Left ventricle myocardium inferior (tissue), 1 donor: ENCODE measurements at regions not wholly inside any gene's neighbourhood (a gene's known extent, or its start where the extent isn't known, plus 50 kb on each side); places are given as distances from the start of the nearest gene placed in this dataset.

ENCODE experiments used
- DNase-seq: peaks from one replicate; pipeline ENCODE4 v3.0.0-alpha.2; 2020
- H3K27ac ChIP-seq: fragments of 200-600 bp; replicated peaks from 2 replicates; pipeline ENCODE4 v1.8.0; 2021
- H3K27me3 ChIP-seq: fragments of 200-600 bp; 2 replicates; pipeline ENCODE4 v1.8.0; 2021; ENCODE audit warnings: low read depth
- H3K36me3 ChIP-seq: fragments of 200-600 bp; 2 replicates; pipeline ENCODE4 v1.8.0; 2021
- H3K4me1 ChIP-seq: fragments of 200-600 bp; 2 replicates; pipeline ENCODE4 v1.8.0; 2021
- H3K4me3 ChIP-seq: fragments of 200-600 bp; 2 replicates; pipeline ENCODE4 v1.8.0; 2021; ENCODE audit warnings: mild to moderate bottlenecking, moderate library complexity
- H3K9me3 ChIP-seq: fragments of 200-600 bp; replicated peaks from 2 replicates; pipeline ENCODE4 v1.8.0; 2021
- intact Hi-C: fragments of 100-400 bp; cut with micrococcal nuclease; formaldehyde crosslinking; loops from one replicate; pipeline ENCODE4 v1.11.0; 2022
- TF ChIP-seq, protein P1 (sequence below): fragments of 200-600 bp; IDR thresholded peaks from 2 replicates; pipeline ENCODE4 v1.8.0; 2021; ENCODE audit warnings: antibody characterized with exemption, mild to moderate bottlenecking, borderline replicate concordance
- donor health status: DM: no; HTN: yes; CAD: no; lungs with severe emphysema.

DNA sequence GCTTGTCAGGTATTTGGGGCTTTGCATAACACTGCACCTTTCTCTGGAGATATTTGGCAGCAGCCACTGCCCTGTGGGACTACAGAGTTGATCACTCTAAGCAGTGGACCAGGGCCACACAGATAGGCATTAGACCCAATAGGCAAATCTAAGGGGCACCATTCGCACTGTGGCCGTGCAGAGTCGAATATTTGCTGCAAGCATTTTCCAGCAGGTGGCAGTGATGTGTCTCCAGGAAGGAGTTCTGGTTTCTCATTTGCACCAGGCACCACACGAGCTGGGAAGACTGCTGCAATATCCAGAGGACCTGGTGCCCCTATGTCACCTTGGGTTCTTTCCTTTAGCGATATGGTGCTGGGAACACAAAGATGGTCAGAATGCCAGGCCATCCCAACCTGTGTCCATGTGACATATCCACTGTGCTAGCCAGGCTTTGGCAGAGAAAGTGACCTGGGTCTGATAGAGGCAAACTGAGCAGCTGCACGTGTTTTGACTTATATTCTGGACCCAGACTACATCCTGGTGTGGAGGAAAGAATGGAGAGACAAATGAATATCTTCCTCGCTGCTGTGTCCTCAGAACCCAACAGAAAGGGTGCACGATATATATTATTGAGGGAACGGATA, 318.7 kb downstream of the BUD13 start:
- Histone ChIP-seq H3K36me3 (no peaks in the 10 kb centered on the region), H3K9me3 (peaks cover 22% of the 10 kb centered on the region), H3K27me3 (peaks cover 28% of the 10 kb centered on the region), H3K4me1 (no peaks in the 10 kb centered on the region), H3K4me3 (no peak overlapping the region), H3K27ac (no peak overlapping the region)
- DNase-seq, result no peak
- intact Hi-C loops, result no loop called here
- TF ChIP-seq, protein P1, sequence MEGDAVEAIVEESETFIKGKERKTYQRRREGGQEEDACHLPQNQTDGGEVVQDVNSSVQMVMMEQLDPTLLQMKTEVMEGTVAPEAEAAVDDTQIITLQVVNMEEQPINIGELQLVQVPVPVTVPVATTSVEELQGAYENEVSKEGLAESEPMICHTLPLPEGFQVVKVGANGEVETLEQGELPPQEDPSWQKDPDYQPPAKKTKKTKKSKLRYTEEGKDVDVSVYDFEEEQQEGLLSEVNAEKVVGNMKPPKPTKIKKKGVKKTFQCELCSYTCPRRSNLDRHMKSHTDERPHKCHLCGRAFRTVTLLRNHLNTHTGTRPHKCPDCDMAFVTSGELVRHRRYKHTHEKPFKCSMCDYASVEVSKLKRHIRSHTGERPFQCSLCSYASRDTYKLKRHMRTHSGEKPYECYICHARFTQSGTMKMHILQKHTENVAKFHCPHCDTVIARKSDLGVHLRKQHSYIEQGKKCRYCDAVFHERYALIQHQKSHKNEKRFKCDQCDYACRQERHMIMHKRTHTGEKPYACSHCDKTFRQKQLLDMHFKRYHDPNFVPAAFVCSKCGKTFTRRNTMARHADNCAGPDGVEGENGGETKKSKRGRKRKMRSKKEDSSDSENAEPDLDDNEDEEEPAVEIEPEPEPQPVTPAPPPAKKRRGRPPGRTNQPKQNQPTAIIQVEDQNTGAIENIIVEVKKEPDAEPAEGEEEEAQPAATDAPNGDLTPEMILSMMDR, result peak; percentile 66

DNA sequence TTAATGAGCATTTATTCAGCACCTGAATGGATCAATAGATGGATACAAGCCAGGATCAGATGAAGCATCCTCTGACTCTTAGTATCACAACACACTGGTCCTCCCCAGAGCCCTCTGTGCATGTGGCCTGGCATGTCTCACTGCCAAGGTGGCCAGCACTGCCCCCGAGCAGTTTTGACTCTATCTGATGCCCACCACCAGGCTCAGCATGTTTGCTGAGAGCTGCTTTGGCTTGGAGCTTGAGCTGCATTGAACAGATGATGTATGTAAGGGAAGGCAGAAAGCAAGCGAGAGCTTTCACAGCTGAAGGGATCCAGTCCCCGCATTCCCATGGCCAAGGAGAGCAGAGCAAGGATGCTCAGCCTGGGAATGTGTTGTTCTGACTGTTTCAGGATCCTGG, 320.3 kb downstream of the BUD13 start:
- H3K4me3 ChIP-seq, result no peak overlapping the region
- intact Hi-C loops, result no loop called here
- H3K27me3 ChIP-seq, result peaks cover 17% of the 10 kb centered on the region
- TF ChIP-seq, protein P1, result no peak
- H3K27ac ChIP-seq, result no peak overlapping the region
- DNase-seq, result no peak
- no peaks in the 10 kb centered on the region for H3K4me1 ChIP-seq
- H3K36me3 ChIP-seq, result no peaks in the 10 kb centered on the region
- peaks cover 25% of the 10 kb centered on the region for H3K9me3 ChIP-seq

DNA sequence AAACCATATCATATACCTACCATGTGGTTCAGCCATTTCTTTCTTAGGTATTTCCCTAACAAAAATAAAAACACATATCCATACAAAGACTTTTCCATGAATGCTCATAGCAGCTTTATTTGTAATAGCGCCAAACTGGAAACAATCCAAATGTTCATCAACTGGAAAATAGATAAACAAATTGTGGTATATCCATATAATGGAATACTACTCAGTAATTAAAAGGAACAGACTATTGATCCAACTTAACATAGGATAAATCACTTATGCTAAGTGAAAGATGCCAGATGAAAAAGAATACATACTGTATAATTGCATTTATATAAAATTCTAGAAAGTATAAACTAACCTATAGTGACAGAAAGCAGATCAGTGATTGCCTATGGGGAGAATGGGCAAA, 323.3 kb downstream of the BUD13 start:
- intact Hi-C loops, result no loop called here
- H3K36me3 ChIP-seq, result no peaks in the 10 kb centered on the region
- TF ChIP-seq, protein P1, result no peak
- H3K4me3 ChIP-seq, result no peak overlapping the region
- peaks cover 3% of the 10 kb centered on the region for H3K27me3 ChIP-seq
- peaks cover 25% of the 10 kb centered on the region for H3K9me3 ChIP-seq
- no peaks in the 10 kb centered on the region for H3K4me1 ChIP-seq
- no peak for DNase-seq
- H3K27ac ChIP-seq, result no peak overlapping the region

DNA sequence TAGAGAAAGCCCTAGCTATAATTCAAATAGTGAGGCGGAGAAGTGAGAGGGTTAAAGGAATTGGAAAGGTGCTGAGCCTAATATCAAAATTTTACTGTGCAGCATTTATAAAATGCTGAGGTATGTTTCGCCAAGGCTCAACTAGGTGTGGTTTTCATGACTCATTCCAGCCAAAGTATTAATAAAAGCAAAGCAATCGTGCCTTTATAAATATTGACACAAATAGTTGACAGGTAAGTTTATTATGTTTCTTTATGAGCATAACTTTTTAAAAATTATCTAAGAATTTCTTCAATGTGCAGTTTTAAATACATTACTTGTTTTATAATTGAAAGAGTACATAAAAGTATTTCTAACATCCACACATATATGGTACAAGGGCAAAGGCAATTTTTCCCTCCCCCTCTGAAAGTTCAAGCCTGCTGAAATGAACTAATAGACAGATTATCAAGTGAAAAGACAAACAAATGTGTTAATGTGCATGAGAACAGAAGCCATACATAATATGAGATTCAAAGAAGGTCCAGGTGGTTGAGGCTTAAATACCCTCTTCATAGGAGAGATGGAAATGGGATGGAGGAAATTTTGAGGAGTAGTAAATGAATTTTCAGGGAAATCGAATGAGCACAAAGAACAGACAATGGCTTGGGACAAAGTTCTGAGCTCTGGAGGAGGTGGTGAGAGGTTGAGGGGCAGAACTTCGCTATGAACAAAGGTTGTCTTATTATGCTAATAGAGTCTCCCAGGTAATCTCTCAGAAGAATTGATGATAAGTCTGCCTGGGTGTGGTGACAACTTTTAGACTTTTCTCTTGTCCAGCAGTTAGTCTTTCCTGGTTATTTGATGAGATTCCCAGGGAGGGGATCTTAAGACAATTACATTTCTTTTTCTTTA, 326.5 kb downstream of the BUD13 start:
- Histone ChIP-seq H3K9me3 (peaks cover 33% of the 10 kb centered on the region), H3K27me3 (peaks cover 14% of the 10 kb centered on the region), H3K27ac (no peak overlapping the region), H3K4me1 (no peaks in the 10 kb centered on the region), H3K4me3 (no peak overlapping the region), H3K36me3 (no peaks in the 10 kb centered on the region)
- TF ChIP-seq, protein P1, result no peak
- intact Hi-C loops, result no loop called here
- DNase-seq, result no peak

DNA sequence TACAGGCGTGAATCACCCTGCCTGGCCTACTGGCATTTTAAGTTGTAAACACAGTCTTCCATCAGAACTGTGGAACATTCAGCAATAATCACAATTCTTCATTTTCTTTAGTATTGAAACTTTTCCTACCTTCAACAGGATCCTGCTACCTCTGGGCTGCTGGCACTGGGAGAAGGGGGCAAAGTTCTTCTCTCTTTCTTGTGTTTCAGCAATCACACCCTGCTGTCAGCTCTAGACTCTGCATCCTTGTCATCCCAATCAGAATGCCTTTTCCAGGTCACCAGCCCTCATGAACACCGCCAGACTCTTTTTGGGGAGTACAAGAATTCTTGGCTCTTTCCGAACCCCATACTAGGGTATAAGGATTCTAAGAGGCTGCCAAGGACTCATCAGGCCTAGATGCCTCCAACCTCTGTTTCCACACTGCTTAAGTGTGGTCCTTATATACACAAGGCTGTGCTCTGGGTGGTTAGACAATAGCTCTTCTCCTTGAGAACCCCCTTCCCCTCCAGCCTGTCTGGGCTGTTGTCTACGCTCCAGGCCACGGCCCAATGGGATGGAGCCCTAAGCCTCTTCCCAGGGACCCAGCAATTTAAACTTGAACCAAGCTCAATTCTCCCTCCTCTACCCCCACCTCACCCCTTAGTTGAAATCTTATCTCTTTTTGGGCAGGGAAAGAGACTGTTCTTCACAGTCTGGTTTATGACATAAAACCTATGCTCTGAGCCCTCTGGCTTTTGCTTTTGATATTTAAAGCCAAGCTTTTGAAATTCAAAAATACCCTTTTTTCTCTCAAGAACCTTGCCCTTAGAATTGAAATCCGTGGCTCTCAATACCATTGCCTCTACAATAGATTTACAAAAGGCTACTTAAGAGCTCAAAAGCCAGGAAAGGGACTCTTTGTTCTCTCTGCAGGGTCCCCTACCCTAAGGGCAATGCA, 327.4 kb downstream of the BUD13 start:
- Histone ChIP-seq H3K27ac (no peak overlapping the region), H3K9me3 (peaks cover 34% of the 10 kb centered on the region), H3K4me1 (no peaks in the 10 kb centered on the region), H3K36me3 (no peaks in the 10 kb centered on the region), H3K4me3 (no peak overlapping the region), H3K27me3 (peaks cover 14% of the 10 kb centered on the region)
- intact Hi-C loops, result no loop called here
- no peak for DNase-seq
- TF ChIP-seq, protein P1, result no peak
